Astrocyte (in vitro differentiated cells and primary cell): ENCODE measurements at regions not wholly inside any gene's neighbourhood (a gene's known extent, or its start where the extent isn't known, plus 50 kb on each side); places are given as distances from the start of the nearest gene placed in this dataset.
"Not testable (repeated sequence)": the region's sequence is repeated elsewhere in the genome, so short reads cannot be mapped to it uniquely, and the experiment has no call there.

Experiments used
- DNase-seq: peaks from one replicate; pipeline ENCODE4 v3.0.0-alpha.2; 2010; ENCODE audit warnings: low read depth
- FAIRE-seq: peaks from 2 replicates; lab custom pipeline; 2011; peaks lifted over from hg19 to GRCh38; lab: Jason Lieb, UNC
- H2AFZ ChIP-seq: 2 replicates; pipeline ENCODE4 v1.6.0; 2012; ENCODE audit warnings: low read depth, low read length, inconsistent platforms
- H3K27ac ChIP-seq: 2 replicates; pipeline ENCODE4 v1.5.1; 2011; ENCODE audit warnings: low read depth, low read length, inconsistent platforms
- H3K27me3 ChIP-seq: 2 replicates; pipeline ENCODE4 v1.6.0; 2011; ENCODE audit warnings: low read length, inconsistent platforms; ENCODE audit not compliant: insufficient read depth
- H3K36me3 ChIP-seq: 2 replicates; pipeline ENCODE4 v1.5.1; 2011; ENCODE audit warnings: low read length, inconsistent platforms; ENCODE audit not compliant: insufficient read depth
- H3K4me1 ChIP-seq: 2 replicates; pipeline ENCODE4 v1.5.1; 2011; ENCODE audit warnings: low read length, inconsistent platforms; ENCODE audit not compliant: insufficient read depth
- H3K4me2 ChIP-seq: 2 replicates; pipeline ENCODE4 v1.6.0; 2012; ENCODE audit warnings: low read length, inconsistent platforms
- H3K4me3 ChIP-seq: 2 replicates; pipeline ENCODE4 v1.5.1; 2011; ENCODE audit warnings: low read depth, mild to moderate bottlenecking, low read length, inconsistent platforms; ENCODE audit not compliant: insufficient read depth
- H3K79me2 ChIP-seq: 2 replicates; pipeline ENCODE4 v1.6.0; 2012; ENCODE audit warnings: mild to moderate bottlenecking, low read length, inconsistent platforms; ENCODE audit not compliant: insufficient read depth
- H3K9ac ChIP-seq: 2 replicates; pipeline ENCODE4 v1.6.0; 2012; ENCODE audit warnings: mild to moderate bottlenecking, low read length, inconsistent platforms
- H3K9me3 ChIP-seq: 2 replicates; pipeline ENCODE4 v1.5.1; 2012; ENCODE audit warnings: low read depth, mild to moderate bottlenecking, low read length, inconsistent platforms; ENCODE audit not compliant: insufficient read depth
- H4K20me1 ChIP-seq: 2 replicates; pipeline ENCODE4 v1.6.0; 2012; ENCODE audit warnings: low read length, inconsistent platforms; ENCODE audit not compliant: insufficient read depth
- H3K27ac Mint-ChIP-seq: one replicate; pipeline ENCODE4 v1.8.0; 2021; ENCODE audit warnings: mild to moderate bottlenecking, mixed read lengths; ENCODE audit not compliant: unreplicated experiment
- H3K27me3 Mint-ChIP-seq: one replicate; pipeline ENCODE4 v1.8.0; 2021; ENCODE audit warnings: low read depth, mixed read lengths; ENCODE audit not compliant: unreplicated experiment
- H3K36me3 Mint-ChIP-seq: one replicate; pipeline ENCODE4 v1.8.0; 2021; ENCODE audit warnings: low read depth, mixed read lengths; ENCODE audit not compliant: unreplicated experiment
- H3K4me1 Mint-ChIP-seq: one replicate; pipeline ENCODE4 v1.8.0; 2021; ENCODE audit warnings: low read depth, mixed read lengths; ENCODE audit not compliant: unreplicated experiment
- H3K4me3 Mint-ChIP-seq: one replicate; pipeline ENCODE4 v1.8.0; 2021; ENCODE audit warnings: mild to moderate bottlenecking, moderate library complexity, mixed read lengths; ENCODE audit not compliant: unreplicated experiment
- H3K9me3 Mint-ChIP-seq: one replicate; pipeline ENCODE4 v1.8.0; 2021; ENCODE audit warnings: mild to moderate bottlenecking, mixed read lengths; ENCODE audit not compliant: unreplicated experiment
- CTCF ChIP-seq: IDR thresholded peaks from 2 replicates; pipeline ENCODE4 v1.5.1; 2011; ENCODE audit warnings: low read depth, mild to moderate bottlenecking, inconsistent platforms, low read length, moderate library complexity; ENCODE audit not compliant: insufficient read depth
- EZH2 ChIP-seq: IDR thresholded peaks from 2 replicates; pipeline ENCODE4 v1.6.1; 2012; ENCODE audit warnings: mild to moderate bottlenecking, low read length, inconsistent platforms; ENCODE audit not compliant: insufficient read depth

GRCh38 chr5:34460496-34460895 lies 195.6 kb upstream of the RAI14 start:
- H3K9me3 Mint-ChIP-seq = peaks cover 14% of the 10 kb centered on the region
- H3K36me3 ChIP-seq = no peaks in the 10 kb centered on the region
- H3K4me1 ChIP-seq = no peaks in the 10 kb centered on the region
- no peak overlapping the region for H2AFZ ChIP-seq
- no peak overlapping the region for H3K9ac ChIP-seq
- H3K27me3 ChIP-seq = no peaks in the 10 kb centered on the region
- no peaks in the 10 kb centered on the region for H3K36me3 Mint-ChIP-seq
- no peaks in the 10 kb centered on the region for H3K27me3 Mint-ChIP-seq
- no peaks in the 10 kb centered on the region for H3K79me2 ChIP-seq
- no peaks in the 10 kb centered on the region for H4K20me1 ChIP-seq
- no peak overlapping the region for H3K4me3 Mint-ChIP-seq
- FAIRE-seq (no peak), DNase-seq (peak; percentile 11)
- H3K4me1 Mint-ChIP-seq = peaks cover under 1% of the 10 kb centered on the region
- H3K27ac ChIP-seq = no peak overlapping the region
- H3K4me2 ChIP-seq = no peak overlapping the region
- no peak overlapping the region for H3K4me3 ChIP-seq
- TF ChIP-seq EZH2 (no peak), CTCF (no peak)
- peaks cover 3% of the 10 kb centered on the region for H3K9me3 ChIP-seq
- no peak overlapping the region for H3K27ac Mint-ChIP-seq

- TF ChIP-seq CTCF (no peak), EZH2 (no peak)
Measured at GRCh38 chr5:34464829-34465228, 191.3 kb upstream of the RAI14 start.

GRCh38 chr5:34465301-34465700 lies 190.8 kb upstream of the RAI14 start:
- H3K4me1 ChIP-seq, H3K4me1 Mint-ChIP-seq, H3K27me3 Mint-ChIP-seq, DNase-seq, H3K4me3 Mint-ChIP-seq, H3K4me3 ChIP-seq, H3K27ac ChIP-seq, H3K36me3 Mint-ChIP-seq, H2AFZ ChIP-seq, H3K27me3 ChIP-seq, FAIRE-seq, H3K9ac ChIP-seq, H3K9me3 ChIP-seq, H4K20me1 ChIP-seq, H3K36me3 ChIP-seq, H3K79me2 ChIP-seq: not testable (repeated sequence)
- H3K27ac Mint-ChIP-seq = peak overlapping the region; percentile 41
- H3K9me3 Mint-ChIP-seq = peaks cover 17% of the 10 kb centered on the region
- TF ChIP-seq CTCF = peak; percentile 24
- H3K4me2 ChIP-seq = peak overlapping the region; percentile 3

More at GRCh38 chr5:34464829-34465228, 191.3 kb upstream of the RAI14 start:
- H3K9me3 ChIP-seq = peaks cover 3% of the 10 kb centered on the region
- H3K4me1 ChIP-seq = no peaks in the 10 kb centered on the region
- H3K4me3 ChIP-seq = no peak overlapping the region
- no peak overlapping the region for H3K27ac ChIP-seq
- H3K79me2 ChIP-seq = no peaks in the 10 kb centered on the region
- no peak overlapping the region for H2AFZ ChIP-seq
- no peaks in the 10 kb centered on the region for H3K27me3 Mint-ChIP-seq
- DNase-seq (no peak), FAIRE-seq (no peak)
- peak overlapping the region; percentile 3 for H3K4me2 ChIP-seq
- no peaks in the 10 kb centered on the region for H3K36me3 Mint-ChIP-seq
- peaks cover 17% of the 10 kb centered on the region for H3K9me3 Mint-ChIP-seq
- H3K27ac Mint-ChIP-seq = no peak overlapping the region
- H3K4me1 Mint-ChIP-seq = peaks cover 7% of the 10 kb centered on the region
- no peak overlapping the region for H3K9ac ChIP-seq
- no peaks in the 10 kb centered on the region for H4K20me1 ChIP-seq
- H3K4me3 Mint-ChIP-seq = no peak overlapping the region
- H3K36me3 ChIP-seq = no peaks in the 10 kb centered on the region
- H3K27me3 ChIP-seq = no peaks in the 10 kb centered on the region

GRCh38 chr5:34466519-34467388 lies 189.4 kb upstream of the RAI14 start:
- not testable (repeated sequence) for H3K4me3 ChIP-seq, H3K36me3 ChIP-seq, H3K79me2 ChIP-seq, FAIRE-seq, H3K4me1 ChIP-seq, H3K27me3 ChIP-seq, H3K27me3 Mint-ChIP-seq, H3K9ac ChIP-seq, H3K4me2 ChIP-seq, H3K9me3 ChIP-seq, H3K27ac ChIP-seq, DNase-seq, H4K20me1 ChIP-seq, H2AFZ ChIP-seq, H3K36me3 Mint-ChIP-seq, H3K4me3 Mint-ChIP-seq, H3K4me1 Mint-ChIP-seq
- H3K27ac Mint-ChIP-seq = peak overlapping the region; percentile 14
- H3K9me3 Mint-ChIP-seq = peaks cover 16% of the 10 kb centered on the region
